ENCODE measurements at regions not wholly inside any gene's neighbourhood (a gene's known extent, or its start where the extent isn't known, plus 50 kb on each side); places are given as distances from the start of the nearest gene placed in this dataset.

GRCh38 chr2:139585101-139585500 lies 804.9 kb upstream of the NXPH2 start (continued):
- TF ChIP-seq E2F1 (CRISPR knock-in tag; IDR thresholded peaks at IDR 0.05), result no peak

- H3K9me1 ChIP-seq (ENCODE audit: control insufficient read depth, insufficient read depth, low read length), result no peaks in the 10 kb centered on the region
- H2AFZ ChIP-seq (ENCODE audit: low read depth, low read length), result no peak overlapping the region
- H3K36me3 ChIP-seq (ENCODE audit: control insufficient read depth, insufficient read depth, low read length), result no peaks in the 10 kb centered on the region
- ChIA-PET CTCF (ENCODE audit: low intra/inter-chr PET ratio) (no interaction called here), POLR2A (no interaction called here)
- DNase-seq (ENCODE audit: extremely low read depth in 1 of 4, low spot score in 3 of 4) (no peak), ATAC-seq (no peak), FAIRE-seq (no peak)
- no peak overlapping the region for H3K27ac ChIP-seq (ENCODE audit: extremely low read depth, low read depth, low read length)
- H3K4me2 ChIP-seq (ENCODE audit: insufficient read depth, low read length), result no peak overlapping the region
- in situ Hi-C loops (cut with MboI), result no loop called here
- no peak overlapping the region for H3K4me3 ChIP-seq
- H3K27me3 ChIP-seq (ENCODE audit: control insufficient read depth in 2 of 2, insufficient read depth in 2 of 2, low read length in 2 of 2), result no peaks in the 10 kb centered on the region
- WGBS (ENCODE audit: insufficient coverage, low coverage, missing lambda C conversion rate), result 0% methylated on average over 1 of the region's 1 CpG
- no TSS peak for BruUV-seq (replicated peaks)
- intact Hi-C loops (cut with micrococcal nuclease), result no loop called here
- H3K9me3 ChIP-seq (replicated peaks; ENCODE audit: control insufficient read depth, insufficient read depth, low read depth, low read length), result no peaks in the 10 kb centered on the region; the same call in 1 of the 2 replicates
- H3K9ac ChIP-seq (ENCODE audit: insufficient read depth in 1 of 2, low read depth in 2 of 2, low read length in 2 of 2), result no peak overlapping the region
- no peaks in the 10 kb centered on the region for H3K79me2 ChIP-seq (ENCODE audit: control insufficient read depth, insufficient read depth, low read length)
- no peaks in the 10 kb centered on the region for H3K4me1 ChIP-seq (replicated peaks in 1 of 2; ENCODE audit: control insufficient read depth in 2 of 2, insufficient read depth in 2 of 2, low read length in 2 of 2)
- TF ChIP-seq NBN (IDR thresholded peaks at IDR 0.05; ENCODE audit: low read depth) (no peak), THRB (CRISPR knock-in tag; conservative IDR thresholded peaks at IDR 0.05) (no peak), SMARCC2 (IDR thresholded peaks at IDR 0.05; ENCODE audit: low read depth) (no peak), PTTG1 (tag; IDR thresholded peaks at IDR 0.05; ENCODE audit: low read depth) (no peak), TCF7 (IDR thresholded peaks at IDR 0.05; ENCODE audit: borderline replicate concordance) (no peak), BDP1 (IDR thresholded peaks at IDR 0.05; ENCODE audit: insufficient read depth, insufficient read length) (no peak), RBM15 (IDR thresholded peaks at IDR 0.05; ENCODE audit: insufficient read depth, low read length) (no peak), ZNF592 (IDR thresholded peaks at IDR 0.05) (no peak), SIN3B (IDR thresholded peaks at IDR 0.05; ENCODE audit: low read depth) (no peak), ZNF184 (CRISPR knock-in tag; IDR thresholded peaks at IDR 0.05) (no peak)
- no peaks in the 10 kb centered on the region for H4K20me1 ChIP-seq (replicated peaks; ENCODE audit: control insufficient read depth, insufficient read depth, low read length)
Observed at GRCh38 chr2:139574371-139574770, 794.2 kb upstream of the NXPH2 start.
